Midbrain (tissue), 1 donor: ENCODE measurements at regions not wholly inside any gene's neighbourhood (a gene's known extent, or its start where the extent isn't known, plus 50 kb on each side); places are given as distances from the start of the nearest gene placed in this dataset.
"Not testable (repeated sequence)": the region's sequence is repeated elsewhere in the genome, so short reads cannot be mapped to it uniquely, and the experiment has no call there.

ENCODE experiments used
- DNase-seq: peaks from one replicate; lab custom pipeline; 2025; lab: John Stamatoyannopoulos, UW

DNA sequence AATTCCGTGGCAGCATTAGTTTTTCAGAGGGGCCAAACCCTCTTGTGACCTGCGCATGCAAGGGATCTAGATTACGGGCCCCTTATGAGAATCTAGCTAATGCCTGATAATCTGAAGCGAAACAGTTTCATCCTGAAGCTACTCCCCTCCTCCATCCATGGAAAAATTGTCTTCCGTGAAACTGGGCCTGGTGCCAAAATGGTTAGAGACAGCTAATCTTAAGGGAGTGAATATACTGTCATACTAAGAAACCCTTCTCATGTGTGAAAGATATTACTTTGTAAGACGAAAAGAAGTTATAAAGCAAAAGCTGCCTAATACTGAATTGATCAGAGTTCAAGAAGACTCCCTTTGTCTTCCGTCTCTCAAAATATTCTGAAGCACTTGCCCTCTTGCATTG is 166.3 kb downstream of the DUSP10 start:
- no peak for DNase-seq

DNA sequence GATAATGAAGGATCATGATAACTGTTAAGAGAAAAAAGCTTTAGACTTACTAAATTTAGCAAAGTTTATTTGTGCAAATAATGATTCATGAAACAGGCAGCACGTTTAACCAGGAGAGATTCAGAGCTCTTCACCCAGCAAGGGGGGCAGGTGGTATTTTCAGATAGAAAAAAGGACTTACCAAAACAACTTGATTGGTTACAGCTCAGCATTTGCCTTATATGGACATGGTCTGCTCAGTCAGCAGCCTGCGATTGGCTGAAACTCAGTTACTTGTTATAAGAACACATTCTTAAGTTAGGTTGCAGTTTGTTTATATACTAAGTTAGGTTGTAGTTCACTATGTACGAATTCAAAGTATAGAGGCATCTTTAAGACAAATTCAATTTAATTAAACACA is 165.6 kb downstream of the DUSP10 start:
- DNase-seq = no peak

DNA sequence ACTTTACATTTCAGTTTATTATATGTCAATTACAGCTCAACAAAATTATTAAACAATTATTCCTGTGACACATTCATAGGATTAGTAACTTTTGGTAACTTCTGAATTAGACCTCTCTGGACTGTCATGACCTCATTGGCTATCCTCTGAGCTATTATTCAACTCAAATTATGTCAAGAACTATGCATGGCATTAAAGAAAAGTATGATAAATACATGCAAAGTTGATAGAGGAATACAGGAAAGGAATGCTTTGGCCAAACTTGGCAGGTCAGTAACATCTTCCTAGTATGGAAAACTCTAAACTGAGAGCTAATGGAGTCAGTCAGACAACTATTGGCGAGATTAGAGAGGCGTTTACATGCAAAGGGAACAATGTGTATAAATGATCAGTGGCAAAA is 158.4 kb downstream of the DUSP10 start:
- no peak for DNase-seq

DNA sequence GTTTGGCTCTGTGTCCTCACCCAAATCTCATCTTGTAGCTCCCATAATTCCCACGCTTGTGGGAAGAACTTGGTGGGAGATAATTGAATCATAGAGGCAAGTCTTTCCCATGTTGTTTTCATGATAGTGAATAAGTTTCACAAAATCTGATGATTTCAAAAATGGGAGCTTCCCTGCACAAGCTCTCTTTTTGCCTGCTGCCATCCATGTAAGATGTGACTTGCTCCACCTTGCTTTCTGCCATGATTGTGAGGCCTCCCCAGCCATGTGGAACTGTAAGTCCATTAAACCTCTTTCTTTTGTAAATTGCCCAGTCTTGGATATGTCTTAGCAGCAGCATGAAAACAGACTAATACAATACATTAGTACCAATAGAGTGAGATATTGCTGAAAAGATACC is 154.9 kb downstream of the DUSP10 start:
- DNase-seq = not testable (repeated sequence)

DNA sequence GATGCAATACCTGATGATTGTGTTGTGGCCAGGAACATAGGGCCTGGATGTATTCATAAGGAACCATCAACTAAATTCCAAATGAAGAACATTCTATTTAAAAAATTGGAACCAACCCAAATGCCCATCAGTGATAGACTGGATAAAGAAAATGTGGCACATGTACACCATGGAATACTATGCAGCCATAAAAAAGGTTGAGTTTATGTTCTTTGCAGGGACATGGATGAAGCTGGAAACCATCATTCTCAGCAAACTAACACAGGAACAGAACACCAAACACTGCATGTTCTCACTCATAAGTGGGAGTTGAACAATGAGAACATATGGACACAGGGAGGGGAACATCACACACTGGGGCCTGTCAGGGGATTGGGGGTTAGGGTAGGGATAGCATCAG is 150.6 kb downstream of the DUSP10 start:
- DNase-seq = not testable (repeated sequence)

DNA sequence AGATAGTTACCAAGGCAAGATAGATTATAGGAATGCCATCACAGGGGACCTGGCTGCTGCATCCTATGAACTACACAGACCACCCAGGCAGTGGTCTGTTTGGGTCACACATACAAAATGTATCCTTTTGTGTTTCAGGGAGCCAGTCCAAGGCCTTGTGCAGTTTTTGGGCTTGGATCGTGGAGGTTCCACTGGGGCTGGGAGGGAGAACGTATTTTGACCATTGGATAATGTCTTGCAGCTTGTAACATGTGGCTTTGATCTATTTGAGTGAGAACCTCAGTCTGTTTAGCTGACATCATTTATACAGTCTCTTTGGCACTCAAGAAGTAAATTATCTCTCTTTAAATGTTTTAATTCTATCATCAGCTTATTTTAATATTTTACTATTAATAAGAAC is 147.3 kb downstream of the DUSP10 start:
- no peak for DNase-seq

DNA sequence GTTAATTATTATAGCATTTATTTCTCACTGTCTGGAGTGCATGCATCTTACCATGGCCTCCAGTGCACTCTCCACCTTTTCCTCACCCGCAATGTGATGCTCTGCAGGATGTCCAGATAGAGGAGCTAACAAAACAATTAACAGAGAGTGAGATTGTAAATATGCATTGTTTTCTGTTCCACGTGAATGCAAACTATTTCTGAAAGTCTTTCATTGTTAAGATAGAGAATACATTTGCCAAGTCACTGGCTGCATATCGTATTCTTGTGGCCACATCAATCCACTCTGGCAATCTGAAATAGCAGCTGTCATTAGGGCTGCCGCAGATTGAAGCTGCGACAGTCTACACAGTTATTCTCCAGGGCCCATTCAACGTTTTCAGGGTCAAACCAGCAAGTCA is 143.8 kb downstream of the DUSP10 start:
- peak; percentile 58 for DNase-seq

DNA sequence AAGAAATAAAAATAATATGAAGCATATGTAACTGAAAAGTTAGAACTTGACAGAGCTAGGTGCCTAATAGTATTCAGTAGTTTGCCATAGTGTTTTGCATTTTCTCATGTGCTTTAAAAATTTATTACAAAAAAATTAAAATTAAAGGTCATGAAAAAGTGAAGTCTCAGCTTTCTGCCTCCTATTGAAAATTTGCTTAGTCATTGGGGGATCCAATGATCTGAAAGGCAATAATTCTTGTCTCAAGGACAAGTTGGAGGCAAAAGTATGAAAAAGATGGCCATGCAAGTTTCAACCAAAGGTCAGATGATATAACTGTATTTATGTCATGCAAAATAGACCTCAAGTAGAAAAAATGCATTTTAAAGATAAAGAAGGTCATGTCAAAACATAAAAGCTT is 140.7 kb downstream of the DUSP10 start:
- no peak for DNase-seq

DNA sequence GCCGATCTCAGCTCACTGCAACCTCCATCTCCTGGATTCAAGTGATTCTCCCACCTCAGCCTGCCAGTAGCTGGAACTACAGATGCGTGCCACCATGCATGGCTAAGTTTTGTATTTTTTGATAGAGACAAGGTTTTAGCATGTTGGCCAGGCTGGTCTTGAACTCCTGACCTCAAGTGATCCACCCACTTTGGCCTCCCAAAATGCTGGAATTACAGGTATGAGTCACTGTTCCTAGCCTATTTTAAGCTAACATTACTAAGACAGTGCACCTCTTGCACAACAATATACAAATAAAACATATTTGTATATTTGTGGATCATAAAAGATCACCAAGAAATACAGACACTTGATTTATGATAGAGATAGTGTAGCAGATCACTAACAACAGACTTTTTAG is 139.1 kb downstream of the DUSP10 start:
- no peak for DNase-seq

DNA sequence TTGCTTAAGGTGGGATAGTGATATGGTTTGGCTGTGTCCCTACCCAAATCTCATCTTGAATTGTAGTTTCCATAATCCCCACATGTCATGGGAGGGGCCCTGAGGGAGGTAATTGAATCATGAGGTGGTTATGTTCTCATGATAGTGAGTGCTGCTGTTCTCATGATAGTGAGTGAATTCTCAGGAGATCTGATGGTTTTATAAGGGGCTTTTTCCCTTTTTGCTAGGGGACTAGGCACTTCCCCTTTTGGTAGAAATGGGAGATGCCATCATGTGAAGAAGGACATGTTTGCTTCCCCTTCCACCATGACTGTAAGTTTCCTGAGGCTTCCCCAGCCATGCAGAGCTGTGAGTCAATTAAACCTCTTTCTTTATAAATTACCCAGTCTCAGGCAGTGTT is 137.5 kb downstream of the DUSP10 start:
- DNase-seq = not testable (repeated sequence)

DNA sequence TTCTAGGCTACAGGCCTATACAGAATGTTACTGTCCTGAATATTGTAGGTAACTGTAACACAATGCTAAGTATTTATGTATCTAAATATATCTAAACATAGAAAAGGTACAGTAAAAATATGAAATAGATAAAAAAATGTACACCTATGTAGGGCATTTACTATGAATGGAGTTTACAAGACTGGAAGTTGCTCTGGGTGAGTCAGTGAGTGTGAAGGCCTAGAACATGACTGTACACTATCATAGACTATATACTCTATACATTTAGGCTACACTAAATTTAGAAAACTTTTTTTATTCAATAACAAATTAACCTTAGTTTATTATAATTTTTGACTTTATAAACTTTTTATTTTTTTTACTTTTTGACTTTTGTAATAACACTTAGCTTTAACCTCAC is 136.9 kb downstream of the DUSP10 start:
- no peak for DNase-seq

DNA sequence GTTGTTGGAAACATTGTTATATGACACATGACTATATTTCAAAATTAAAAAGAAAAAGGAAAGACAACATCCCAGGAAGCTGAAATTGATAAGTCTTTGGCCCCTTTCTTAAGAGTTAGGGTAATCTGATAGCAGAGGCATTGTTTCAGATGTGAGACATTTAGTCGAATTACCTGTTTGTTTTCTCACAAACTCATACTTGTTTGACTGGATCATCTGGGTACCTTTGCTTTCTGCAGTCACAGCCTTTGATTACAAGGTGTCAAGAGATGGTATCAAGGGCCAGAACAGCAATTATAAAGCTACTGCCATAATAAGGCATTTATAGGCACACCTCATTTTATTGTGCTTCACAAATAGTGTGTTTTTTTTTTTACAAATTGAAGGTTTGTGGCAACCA is 136.3 kb downstream of the DUSP10 start:
- no peak for DNase-seq

DNA sequence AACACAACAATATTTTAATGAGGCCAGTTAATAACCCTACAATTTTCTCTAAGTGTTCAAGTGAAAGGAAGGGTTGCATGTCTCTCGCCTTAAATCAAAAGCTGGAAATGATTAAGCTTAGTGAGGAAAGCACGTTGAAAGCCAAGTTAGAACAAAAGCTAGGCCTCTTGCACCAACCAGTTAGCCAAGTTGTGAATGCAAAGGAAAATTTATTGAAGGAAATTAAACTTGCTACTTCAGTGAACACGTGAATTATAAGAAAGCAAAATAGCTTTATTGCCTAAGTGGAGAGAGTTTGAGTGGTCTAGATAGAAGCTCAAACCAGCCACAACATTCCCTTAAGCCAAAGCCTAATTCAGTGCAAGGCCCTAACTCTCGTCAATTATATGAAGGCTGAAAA is 135.6 kb downstream of the DUSP10 start:
- no peak for DNase-seq

DNA sequence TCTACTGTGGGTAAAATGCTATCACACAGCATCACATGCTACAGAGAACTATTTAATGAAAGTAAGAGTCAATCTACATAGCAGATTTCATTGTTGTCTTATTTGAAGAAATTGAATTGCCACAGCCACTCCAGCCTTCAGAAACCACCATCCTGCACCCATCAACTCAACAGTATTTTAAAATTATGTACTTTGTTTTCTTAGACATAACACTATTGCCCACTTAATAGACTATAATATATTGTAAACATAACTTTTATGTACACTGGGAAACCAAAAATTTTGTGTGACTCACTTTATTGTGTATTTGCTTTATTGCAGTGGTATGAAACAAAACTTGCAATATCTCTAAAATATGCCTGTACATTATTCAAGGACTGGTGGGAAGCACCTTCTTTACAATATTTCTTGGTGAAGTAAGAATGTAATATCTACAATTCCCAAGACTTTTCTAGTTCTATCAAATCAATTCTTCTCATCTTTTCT is 133.0 kb downstream of the DUSP10 start:
- DNase-seq = no peak

DNA sequence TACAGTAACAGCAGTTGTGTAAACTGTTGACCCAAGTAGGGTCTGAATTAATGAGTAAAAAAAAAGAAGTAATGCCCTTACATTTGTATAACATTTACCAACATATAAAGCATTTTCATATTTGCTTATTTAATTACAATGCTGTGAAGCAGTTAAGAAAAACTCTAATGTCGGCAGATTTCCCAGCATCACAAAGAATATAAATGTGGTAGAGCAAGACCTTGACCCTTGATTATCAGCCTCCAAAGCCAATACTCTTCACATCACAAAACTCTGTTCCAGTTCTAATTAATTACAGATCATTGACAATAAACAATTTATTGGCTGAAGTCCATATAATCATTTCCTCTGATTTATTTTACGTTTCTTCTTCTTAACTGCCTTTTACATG is 130.2 kb downstream of the DUSP10 start:
- DNase-seq = no peak

DNA sequence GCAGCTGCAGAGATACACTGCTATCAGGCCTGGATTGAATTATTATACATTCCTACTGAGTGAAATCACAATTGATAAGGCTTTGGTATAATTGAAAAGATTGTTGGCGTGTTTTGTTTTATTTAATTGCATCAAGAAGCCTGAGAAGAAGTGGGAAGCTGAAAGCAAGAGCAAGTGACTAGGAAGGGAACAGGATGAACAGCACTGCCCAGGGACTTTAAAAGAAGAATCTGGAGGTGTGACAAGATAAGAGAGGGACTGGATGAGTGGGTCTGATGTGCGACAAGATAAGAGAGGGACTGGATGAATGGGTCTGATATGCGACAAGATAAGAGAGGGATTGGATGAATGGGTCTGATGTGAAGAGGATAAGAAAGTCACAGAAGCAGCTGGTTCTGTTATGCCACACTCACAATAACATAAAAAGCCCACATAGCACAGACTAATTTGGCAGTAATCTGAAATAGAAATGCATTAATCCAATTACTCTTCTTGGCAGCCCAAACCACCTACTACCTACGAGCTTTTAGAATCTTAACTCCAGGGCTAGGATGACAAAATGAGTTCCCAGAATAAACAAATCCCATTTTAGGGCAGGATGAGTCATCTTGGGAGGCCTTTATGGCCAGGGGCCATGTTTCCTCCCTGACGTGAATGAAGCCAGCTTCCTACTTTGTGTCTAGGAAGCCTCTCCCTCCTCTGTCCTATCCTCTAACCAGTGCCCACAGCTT is 129.7 kb downstream of the DUSP10 start:
- no peak for DNase-seq

DNA sequence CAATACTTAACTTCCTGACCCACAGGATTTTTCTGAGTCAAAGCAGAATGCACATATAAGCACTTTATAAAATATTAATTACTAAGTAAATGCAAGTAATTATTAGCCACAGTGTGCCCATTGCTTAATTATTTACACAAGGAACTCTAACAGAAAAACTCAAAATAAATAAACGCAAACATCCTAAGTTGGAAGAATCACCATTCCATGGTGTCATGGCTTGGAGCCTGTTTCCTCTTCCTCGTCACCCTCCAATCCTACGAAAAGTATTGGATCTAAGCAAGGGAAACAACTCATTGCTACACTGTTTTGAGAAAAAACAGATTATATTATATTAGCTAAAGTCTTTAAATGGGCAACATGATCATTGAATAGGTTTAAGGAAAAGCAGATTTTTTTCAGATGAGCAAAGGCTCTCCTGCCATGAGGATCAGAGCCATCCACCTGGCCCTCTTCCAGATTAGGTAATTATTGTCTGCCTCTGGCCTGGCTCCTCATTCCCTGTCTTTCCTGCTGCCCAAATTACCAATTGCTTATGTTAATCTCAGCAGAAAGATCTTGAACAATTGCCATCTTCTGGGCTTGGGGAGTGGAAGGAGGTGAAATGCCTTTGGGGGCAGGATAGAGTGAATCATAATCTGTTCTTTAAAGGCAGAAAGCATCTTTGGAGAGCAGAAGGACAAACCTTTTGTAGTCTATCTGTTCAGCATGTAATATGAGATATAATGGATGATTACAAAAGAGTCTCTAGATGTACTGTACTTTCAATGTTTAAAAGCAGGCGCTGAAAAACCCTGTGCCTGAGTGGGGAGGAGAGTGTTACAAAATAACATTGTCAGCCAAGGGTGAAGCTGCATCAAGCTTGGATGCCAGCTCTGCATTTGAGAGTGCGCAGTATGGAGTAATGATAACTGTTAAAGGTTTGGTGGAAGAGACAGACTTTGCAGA is 121.2 kb downstream of the DUSP10 start:
- DNase-seq = no peak

DNA sequence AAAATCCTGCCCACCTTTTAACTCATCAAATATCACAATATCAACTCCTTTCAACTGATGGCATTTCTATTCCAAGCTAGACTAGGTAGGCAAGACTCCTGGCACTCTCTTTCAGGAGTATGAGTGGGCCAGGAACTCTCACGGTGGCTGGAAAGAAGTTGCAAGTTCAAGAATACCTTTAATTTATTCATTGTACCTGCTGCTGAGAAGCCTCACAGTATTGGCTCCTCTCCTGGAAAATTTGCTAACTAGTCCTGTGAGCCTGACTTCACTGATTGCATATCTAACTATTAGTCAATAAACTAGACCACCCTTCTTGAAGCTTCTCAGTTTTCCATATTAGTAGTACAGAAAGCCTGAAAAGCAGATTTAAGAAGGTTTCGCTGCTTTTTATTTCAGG is 120.2 kb downstream of the DUSP10 start:
- no peak for DNase-seq

DNA sequence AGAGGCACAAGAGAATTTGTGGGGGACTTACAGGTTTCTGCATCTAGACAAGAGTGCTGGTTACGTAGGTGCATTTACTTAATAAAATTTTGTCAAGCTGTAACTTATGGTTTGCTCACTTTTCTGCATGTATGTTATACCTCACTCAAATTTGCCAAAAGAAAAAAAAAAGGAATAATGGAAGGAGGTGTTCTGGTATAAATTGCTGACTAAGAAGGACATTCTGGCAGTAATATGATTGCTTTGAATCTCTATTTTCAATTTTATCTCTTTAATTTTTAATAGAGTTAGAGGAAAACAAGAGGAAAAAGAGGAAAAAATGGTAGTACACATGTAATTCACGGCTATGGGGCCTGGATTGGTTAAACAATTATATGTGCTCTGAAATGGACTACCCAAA is 119.5 kb downstream of the DUSP10 start:
- no peak for DNase-seq

DNA sequence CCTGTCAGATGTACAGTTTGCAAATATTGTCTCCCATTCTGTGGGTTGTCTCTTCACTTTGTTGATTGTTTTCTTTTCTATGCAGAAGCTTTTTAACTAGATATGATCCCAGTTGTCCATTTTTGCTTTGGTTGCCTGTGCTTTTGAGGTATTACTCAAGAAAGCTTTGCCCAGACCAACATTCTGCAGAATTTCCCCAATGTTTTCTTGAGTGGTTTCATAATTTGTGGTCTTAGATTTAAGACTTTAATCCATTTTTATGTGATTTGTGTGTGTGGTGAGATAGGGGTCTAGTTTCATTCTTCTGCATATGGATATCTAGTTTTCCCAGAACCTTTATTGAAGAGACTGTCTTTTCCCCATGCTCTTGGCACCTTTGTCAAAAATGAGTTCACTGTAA is 116.9 kb downstream of the DUSP10 start:
- no peak for DNase-seq

DNA sequence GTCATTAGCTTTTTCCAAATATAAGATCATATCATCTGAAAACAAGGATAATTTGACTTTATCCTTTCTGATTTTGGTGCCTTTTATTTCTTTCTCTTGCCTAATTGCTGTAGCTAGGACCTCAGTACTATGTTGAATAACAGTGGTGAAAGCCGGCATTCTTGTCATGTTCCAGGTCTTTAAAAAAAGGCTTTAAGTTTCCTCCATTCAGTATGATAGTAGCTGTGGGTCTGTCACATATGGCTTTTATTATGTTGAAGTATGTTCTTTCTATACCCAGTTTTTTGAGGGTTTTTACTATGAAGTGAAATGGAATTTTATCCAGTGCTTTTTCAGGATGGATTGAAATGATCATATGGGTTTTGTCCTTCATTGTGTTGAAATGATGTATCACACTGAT is 115.8 kb downstream of the DUSP10 start:
- no peak for DNase-seq

DNA sequence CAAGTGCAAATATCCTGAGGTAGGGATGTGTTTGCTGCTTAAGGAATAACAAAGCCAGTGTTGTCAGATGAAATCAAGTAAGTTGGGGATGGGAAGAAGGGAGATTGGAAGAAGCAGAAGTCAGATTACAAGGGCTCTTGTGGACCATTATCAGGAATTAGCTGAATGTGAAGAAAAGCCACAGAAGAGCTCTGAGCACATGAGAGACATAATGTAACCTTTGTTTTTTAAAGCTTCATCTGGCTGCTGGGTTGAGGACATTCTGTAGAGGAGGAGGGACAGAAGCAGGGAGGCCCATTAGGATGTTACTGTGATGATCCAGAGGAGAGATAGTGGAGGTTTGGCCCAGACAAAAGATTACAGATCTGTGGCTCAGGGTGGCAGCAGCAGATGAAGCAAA is 111.7 kb downstream of the DUSP10 start:
- DNase-seq = no peak

DNA sequence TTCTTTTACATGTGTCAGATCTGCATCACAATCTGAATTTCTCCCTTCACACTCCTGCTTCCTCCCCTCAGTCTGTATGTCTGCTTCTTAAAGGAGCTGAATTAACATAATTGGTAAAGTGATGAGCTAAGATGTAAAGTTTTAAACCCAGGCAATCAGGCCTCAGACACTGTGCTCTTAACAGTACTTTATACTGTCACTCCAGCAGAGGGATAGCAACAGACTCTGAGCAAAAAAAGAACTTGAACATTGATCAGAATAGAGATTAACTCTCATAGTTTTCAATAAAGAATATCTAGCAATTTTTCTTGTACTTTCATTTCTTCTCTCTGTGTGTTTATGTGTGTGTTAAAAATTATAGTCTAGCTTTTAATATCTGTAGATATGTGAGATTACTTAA is 110.3 kb downstream of the DUSP10 start:
- DNase-seq = no peak
